ENCODE measurements at regions not wholly inside any gene's neighbourhood (a gene's known extent, or its start where the extent isn't known, plus 50 kb on each side); places are given as distances from the start of the nearest gene placed in this dataset.

DNA sequence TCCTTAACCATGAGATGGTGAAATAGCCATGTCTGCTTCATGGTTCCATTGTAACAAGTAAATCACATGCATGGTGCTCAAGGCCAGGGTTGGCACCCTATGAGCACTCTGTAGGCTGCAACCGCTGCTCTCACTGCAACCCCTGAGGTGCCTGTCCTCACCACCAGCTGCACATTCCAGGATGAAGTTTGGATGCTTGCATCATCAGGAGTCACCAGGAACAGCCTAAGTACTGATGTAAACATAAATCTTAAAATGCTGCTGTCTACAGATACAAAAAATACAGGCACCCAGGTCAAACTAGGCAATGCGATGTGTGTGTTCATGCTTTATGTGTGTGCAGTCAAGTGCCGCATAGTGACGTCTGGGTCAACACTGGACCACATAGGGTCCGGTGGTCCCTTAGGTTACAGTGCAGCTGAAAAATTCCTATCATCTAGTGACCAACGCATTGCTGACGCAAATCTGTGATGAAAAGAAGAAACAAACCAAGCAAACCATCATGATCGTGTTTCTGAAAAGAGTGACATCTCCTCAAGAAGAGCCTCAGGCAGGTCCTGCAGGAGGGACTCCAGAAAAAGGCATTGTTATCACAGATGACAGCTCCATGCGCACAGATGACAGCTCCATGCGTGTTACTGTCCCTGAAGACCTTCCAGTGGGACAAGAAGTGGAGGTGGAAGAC, 234.8 kb downstream of the AUH start:
- H3K9me3 ChIP-seq (ENCODE audit: control insufficient read depth in 1 of 2, low read length in 2 of 2): no peaks in the 10 kb centered on the region
- H3K4me1 ChIP-seq (ENCODE audit: control insufficient read depth in 1 of 2, insufficient read depth in 2 of 2, low read length in 2 of 2): no peaks in the 10 kb centered on the region
- no peaks in the 10 kb centered on the region for H3K27me3 ChIP-seq (ENCODE audit: low read depth, low read length)
- H3K36me3 ChIP-seq (ENCODE audit: control insufficient read depth in 1 of 2, insufficient read depth in 2 of 2, low read length in 2 of 2): no peaks in the 10 kb centered on the region
- no peak overlapping the region for H3K27ac ChIP-seq (ENCODE audit: low read length)
- H3K4me3 ChIP-seq (ENCODE audit: low read depth in 1 of 2, low read length in 2 of 2): no peak overlapping the region

DNA sequence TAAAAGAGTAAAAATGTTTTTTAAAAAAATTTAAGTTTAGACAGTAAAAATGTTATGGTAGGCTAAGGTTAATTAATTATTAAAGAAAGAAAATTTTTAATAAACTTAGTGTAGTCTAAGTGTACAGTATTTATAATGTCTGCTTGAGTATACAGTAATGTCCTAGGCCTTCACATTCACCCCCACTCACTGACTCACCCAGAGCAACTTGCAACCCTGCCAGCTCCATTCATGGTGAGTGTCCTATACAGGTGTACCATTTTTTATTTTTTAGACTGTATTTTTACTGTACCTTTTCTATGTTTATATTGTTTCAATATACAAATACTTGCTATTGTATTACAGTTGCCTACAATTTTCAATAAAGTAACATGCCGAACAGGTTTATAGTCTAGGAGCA, 234.1 kb downstream of the AUH start:
- Histone ChIP-seq H3K4me1 (ENCODE audit: control insufficient read depth in 1 of 2, insufficient read depth in 2 of 2, low read length in 2 of 2) (no peaks in the 10 kb centered on the region), H3K27ac (ENCODE audit: low read length) (no peak overlapping the region), H3K27me3 (ENCODE audit: low read depth, low read length) (no peaks in the 10 kb centered on the region), H3K9me3 (ENCODE audit: control insufficient read depth in 1 of 2, low read length in 2 of 2) (no peaks in the 10 kb centered on the region), H3K4me3 (ENCODE audit: low read depth in 1 of 2, low read length in 2 of 2) (no peak overlapping the region), H3K36me3 (ENCODE audit: control insufficient read depth in 1 of 2, insufficient read depth in 2 of 2, low read length in 2 of 2) (no peaks in the 10 kb centered on the region)

DNA sequence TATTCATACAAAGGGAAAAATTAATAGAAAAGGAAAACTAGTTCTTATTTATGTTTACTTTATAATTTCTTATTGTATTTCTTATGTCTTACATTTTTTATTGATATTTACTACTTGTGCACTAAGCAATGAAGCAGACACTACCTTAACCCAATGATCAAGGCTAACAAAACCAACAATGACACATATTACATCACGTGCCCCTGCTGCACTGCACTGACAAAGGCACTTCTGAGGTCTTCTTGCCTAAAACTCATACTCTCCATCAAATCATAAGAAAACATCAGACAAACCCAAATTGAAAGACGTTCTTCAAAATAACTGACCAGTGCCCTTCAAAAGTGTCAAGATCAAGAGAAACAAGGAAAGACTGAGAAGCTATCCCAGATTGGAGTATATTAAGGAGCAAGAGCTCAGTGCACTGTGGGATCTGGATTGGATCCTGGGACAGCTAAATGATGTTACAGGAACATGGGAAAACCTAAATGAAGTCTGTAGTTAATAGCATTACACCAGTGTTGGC, 230.9 kb downstream of the AUH start:
- Histone ChIP-seq H3K9me3 (ENCODE audit: control insufficient read depth in 1 of 2, low read length in 2 of 2) (no peaks in the 10 kb centered on the region), H3K4me1 (ENCODE audit: control insufficient read depth in 1 of 2, insufficient read depth in 2 of 2, low read length in 2 of 2) (no peaks in the 10 kb centered on the region), H3K27me3 (ENCODE audit: low read depth, low read length) (no peaks in the 10 kb centered on the region), H3K36me3 (ENCODE audit: control insufficient read depth in 1 of 2, insufficient read depth in 2 of 2, low read length in 2 of 2) (no peaks in the 10 kb centered on the region), H3K4me3 (ENCODE audit: low read depth in 1 of 2, low read length in 2 of 2) (no peak overlapping the region), H3K27ac (ENCODE audit: low read length) (no peak overlapping the region)

DNA sequence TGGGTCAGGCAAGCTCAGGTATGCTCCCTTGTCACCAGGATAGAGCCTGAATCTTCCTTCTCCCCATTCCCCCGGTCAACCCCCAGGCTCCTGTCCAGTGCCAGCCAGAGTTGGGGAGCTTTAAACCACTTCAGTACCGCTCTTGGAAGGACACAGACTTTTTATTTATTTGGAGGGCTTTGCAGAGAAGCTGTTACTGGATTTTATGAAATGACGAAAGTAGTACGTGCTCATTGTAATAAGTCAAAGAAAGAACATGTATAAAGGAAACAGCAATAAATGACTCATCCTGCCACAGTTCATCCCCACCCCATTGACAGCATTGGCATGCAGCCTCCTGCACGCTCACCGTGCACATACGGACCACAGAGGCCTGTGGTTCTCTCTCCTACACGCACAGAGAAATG, 230.3 kb downstream of the AUH start:
- Histone ChIP-seq H3K27me3 (ENCODE audit: low read depth, low read length) (no peaks in the 10 kb centered on the region), H3K4me1 (ENCODE audit: control insufficient read depth in 1 of 2, insufficient read depth in 2 of 2, low read length in 2 of 2) (no peaks in the 10 kb centered on the region), H3K36me3 (ENCODE audit: control insufficient read depth in 1 of 2, insufficient read depth in 2 of 2, low read length in 2 of 2) (no peaks in the 10 kb centered on the region), H3K4me3 (ENCODE audit: low read depth in 1 of 2, low read length in 2 of 2) (no peak overlapping the region), H3K27ac (ENCODE audit: low read length) (no peak overlapping the region), H3K9me3 (ENCODE audit: control insufficient read depth in 1 of 2, low read length in 2 of 2) (no peaks in the 10 kb centered on the region)

DNA sequence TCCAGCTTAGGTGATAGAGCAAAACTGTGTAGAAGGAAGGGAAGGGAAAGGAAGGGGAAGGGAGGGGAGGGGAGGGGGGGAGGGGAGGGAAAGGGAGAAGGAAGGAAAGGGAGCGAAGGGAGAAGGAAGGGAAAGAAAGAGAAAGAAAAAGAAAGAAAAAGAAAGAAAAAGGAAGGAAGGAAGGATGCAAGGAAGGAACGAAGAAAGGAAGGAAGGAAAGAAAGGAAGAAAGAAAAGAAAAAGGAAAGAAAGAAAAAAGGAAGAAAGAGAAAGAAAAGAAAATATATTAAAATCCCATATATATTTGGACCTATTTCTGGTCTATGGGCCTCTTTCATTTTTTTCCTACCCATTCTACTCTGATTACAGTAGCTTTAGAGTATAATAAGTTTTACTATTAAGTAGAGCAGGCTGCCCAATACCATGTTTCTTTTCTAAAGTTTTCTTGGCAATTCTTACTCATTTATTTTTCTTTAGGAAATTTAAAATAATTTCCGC, 229.1 kb downstream of the AUH start:
- no peaks in the 10 kb centered on the region for H3K9me3 ChIP-seq (ENCODE audit: control insufficient read depth in 1 of 2, low read length in 2 of 2)
- no peaks in the 10 kb centered on the region for H3K4me1 ChIP-seq (ENCODE audit: control insufficient read depth in 1 of 2, insufficient read depth in 2 of 2, low read length in 2 of 2)
- no peaks in the 10 kb centered on the region for H3K36me3 ChIP-seq (ENCODE audit: control insufficient read depth in 1 of 2, insufficient read depth in 2 of 2, low read length in 2 of 2)
- H3K4me3 ChIP-seq (ENCODE audit: low read depth in 1 of 2, low read length in 2 of 2): no peak overlapping the region
- H3K27ac ChIP-seq (ENCODE audit: low read length): no peak overlapping the region
- no peaks in the 10 kb centered on the region for H3K27me3 ChIP-seq (ENCODE audit: low read depth, low read length)

DNA sequence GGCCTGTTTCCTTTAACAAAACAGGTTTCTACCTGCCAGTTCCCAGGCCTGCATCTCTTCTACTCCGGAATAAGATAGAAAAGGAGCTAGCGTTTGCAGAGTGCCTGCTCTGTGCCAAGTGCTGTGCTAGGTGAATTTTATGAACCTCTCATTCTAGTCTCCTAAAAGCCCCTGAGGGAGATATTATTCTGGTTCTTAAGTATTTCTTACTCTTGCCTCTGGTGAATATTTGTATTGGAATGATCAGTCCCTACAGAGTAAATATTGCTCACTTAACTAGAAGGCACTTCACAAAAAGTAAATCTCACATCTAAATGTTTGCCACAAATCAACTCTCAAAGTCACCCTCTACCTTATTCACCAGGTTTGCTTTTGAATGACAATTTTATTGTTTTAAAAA, 227.1 kb downstream of the AUH start:
- H3K9me3 ChIP-seq (ENCODE audit: control insufficient read depth in 1 of 2, low read length in 2 of 2): no peaks in the 10 kb centered on the region
- H3K36me3 ChIP-seq (ENCODE audit: control insufficient read depth in 1 of 2, insufficient read depth in 2 of 2, low read length in 2 of 2): no peaks in the 10 kb centered on the region
- H3K27me3 ChIP-seq (ENCODE audit: low read depth, low read length): no peaks in the 10 kb centered on the region
- H3K27ac ChIP-seq (ENCODE audit: low read length): no peak overlapping the region
- no peak overlapping the region for H3K4me3 ChIP-seq (ENCODE audit: low read depth in 1 of 2, low read length in 2 of 2)
- H3K4me1 ChIP-seq (ENCODE audit: control insufficient read depth in 1 of 2, insufficient read depth in 2 of 2, low read length in 2 of 2): no peaks in the 10 kb centered on the region

DNA sequence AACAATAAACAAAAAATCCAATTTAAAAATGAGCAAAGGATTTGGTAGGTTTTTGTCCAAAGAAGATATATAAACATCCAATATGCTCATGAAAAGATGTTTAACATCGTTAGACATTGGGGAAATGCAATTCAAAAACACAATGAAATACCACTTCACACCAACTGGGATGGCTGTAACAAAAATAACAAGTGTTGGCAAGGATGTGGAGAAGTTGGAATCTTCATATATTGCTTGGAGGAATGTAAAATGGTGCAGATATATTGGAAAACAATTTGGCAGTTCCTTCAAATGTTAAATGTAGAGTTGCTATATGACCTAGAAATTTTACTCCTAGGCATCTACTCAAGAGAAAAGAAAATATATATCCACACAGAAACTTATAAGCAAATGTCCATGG, 224.3 kb downstream of the AUH start:
- Histone ChIP-seq H3K4me1 (ENCODE audit: control insufficient read depth in 1 of 2, insufficient read depth in 2 of 2, low read length in 2 of 2) (no peaks in the 10 kb centered on the region), H3K36me3 (ENCODE audit: control insufficient read depth in 1 of 2, insufficient read depth in 2 of 2, low read length in 2 of 2) (no peaks in the 10 kb centered on the region), H3K4me3 (ENCODE audit: low read depth in 1 of 2, low read length in 2 of 2) (no peak overlapping the region), H3K27ac (ENCODE audit: low read length) (no peak overlapping the region), H3K27me3 (ENCODE audit: low read depth, low read length) (no peaks in the 10 kb centered on the region), H3K9me3 (ENCODE audit: control insufficient read depth in 1 of 2, low read length in 2 of 2) (no peaks in the 10 kb centered on the region)

DNA sequence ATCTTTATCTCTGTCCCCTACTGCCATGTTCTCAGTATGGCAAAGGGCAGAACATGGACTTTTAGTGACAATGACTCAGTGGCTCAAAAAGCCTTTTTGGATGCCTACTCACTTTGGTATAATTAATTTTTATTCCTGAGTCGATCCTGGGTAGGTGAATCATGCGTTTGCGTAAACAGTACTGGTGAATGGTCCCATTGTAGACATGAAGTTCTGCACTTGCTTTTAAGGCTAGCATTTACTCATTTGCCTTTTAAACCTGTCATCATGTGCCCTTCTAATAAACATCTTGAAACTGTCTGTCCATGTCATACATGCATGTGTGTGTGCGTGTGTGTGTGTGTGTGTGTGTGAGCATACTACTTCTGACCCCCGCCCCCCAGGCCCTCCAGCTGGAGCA, 223.0 kb downstream of the AUH start:
- H3K27me3 ChIP-seq (ENCODE audit: low read depth, low read length): no peaks in the 10 kb centered on the region
- H3K9me3 ChIP-seq (ENCODE audit: control insufficient read depth in 1 of 2, low read length in 2 of 2): no peaks in the 10 kb centered on the region
- no peak overlapping the region for H3K4me3 ChIP-seq (ENCODE audit: low read depth in 1 of 2, low read length in 2 of 2)
- H3K36me3 ChIP-seq (ENCODE audit: control insufficient read depth in 1 of 2, insufficient read depth in 2 of 2, low read length in 2 of 2): no peaks in the 10 kb centered on the region
- no peaks in the 10 kb centered on the region for H3K4me1 ChIP-seq (ENCODE audit: control insufficient read depth in 1 of 2, insufficient read depth in 2 of 2, low read length in 2 of 2)
- H3K27ac ChIP-seq (ENCODE audit: low read length): no peak overlapping the region

DNA sequence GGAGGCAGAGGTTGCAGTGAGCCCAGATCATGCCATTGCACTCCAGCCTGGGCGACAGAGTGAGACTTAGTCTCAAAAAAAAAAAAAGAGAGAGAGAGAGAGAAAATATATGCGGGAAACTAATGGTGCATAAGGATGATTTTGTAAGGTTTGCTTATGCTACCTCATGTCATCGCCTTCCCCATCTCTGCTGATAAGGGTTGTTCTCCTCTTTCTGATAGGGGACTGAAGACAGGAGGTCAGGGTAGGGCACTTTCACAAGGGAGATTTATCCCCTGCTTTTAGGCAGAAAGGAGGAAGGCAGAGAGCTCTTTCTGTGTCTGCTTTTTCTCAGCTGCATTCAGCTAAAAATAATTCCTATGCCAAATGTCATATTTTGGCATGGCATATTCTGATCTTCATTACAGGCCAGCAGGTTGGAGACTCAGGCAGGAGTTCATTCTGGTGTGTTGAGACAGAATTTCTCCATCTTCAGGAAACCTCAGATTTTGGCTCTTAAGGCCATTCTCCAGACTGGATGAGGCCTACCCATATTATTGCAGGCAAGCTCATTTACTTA, 220.2 kb downstream of the AUH start:
- no peak overlapping the region for H3K4me3 ChIP-seq (ENCODE audit: low read depth in 1 of 2, low read length in 2 of 2)
- H3K27ac ChIP-seq (ENCODE audit: low read length): no peak overlapping the region
- no peaks in the 10 kb centered on the region for H3K9me3 ChIP-seq (ENCODE audit: control insufficient read depth in 1 of 2, low read length in 2 of 2)
- no peaks in the 10 kb centered on the region for H3K36me3 ChIP-seq (ENCODE audit: control insufficient read depth in 1 of 2, insufficient read depth in 2 of 2, low read length in 2 of 2)
- no peaks in the 10 kb centered on the region for H3K4me1 ChIP-seq (ENCODE audit: control insufficient read depth in 1 of 2, insufficient read depth in 2 of 2, low read length in 2 of 2)
- H3K27me3 ChIP-seq (ENCODE audit: low read depth, low read length): no peaks in the 10 kb centered on the region

DNA sequence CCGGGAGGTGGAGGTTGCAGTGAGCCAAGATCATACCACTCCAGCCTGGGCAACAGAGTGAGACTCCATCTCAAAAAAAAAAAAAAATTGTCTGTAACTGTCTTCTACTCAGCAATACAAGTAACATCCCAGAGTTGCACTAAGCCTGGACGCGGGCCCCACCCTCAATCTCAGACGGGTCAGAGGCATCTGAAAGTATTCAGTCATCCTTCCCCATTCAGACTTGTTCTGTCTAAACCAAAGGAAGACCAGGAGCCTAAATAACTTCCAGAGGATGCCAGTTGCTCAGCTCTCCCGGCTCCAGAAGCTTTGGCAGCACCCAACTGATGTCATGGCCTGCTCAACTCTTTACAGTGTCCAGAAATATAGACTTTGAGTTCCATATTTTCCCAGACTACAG, 218.6 kb downstream of the AUH start:
- Histone ChIP-seq H3K36me3 (ENCODE audit: control insufficient read depth in 1 of 2, insufficient read depth in 2 of 2, low read length in 2 of 2) (no peaks in the 10 kb centered on the region), H3K4me1 (ENCODE audit: control insufficient read depth in 1 of 2, insufficient read depth in 2 of 2, low read length in 2 of 2) (no peaks in the 10 kb centered on the region), H3K4me3 (ENCODE audit: low read depth in 1 of 2, low read length in 2 of 2) (no peak overlapping the region), H3K27me3 (ENCODE audit: low read depth, low read length) (no peaks in the 10 kb centered on the region), H3K9me3 (ENCODE audit: control insufficient read depth in 1 of 2, low read length in 2 of 2) (no peaks in the 10 kb centered on the region), H3K27ac (ENCODE audit: low read length) (no peak overlapping the region)

DNA sequence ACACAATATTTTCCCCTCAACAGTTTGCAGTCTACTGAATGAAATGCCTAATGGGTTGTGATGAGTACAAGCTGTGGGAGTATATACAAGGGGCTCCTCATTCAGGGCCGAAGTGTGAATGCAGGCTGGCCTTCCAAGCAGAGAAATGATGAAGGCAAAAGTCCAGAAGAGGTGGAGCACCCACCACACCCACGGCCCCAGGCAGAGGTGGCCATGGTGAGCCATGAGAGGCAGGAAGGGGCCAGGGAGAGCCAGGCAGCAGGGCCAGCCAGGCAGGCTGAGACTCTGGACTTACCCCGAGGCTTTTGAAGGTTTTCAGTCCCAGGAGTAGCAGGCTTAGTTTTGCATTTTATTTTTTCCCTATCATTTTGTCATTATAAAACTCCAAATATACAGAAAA, 218.1 kb downstream of the AUH start:
- no peaks in the 10 kb centered on the region for H3K27me3 ChIP-seq (ENCODE audit: low read depth, low read length)
- no peaks in the 10 kb centered on the region for H3K9me3 ChIP-seq (ENCODE audit: control insufficient read depth in 1 of 2, low read length in 2 of 2)
- H3K4me3 ChIP-seq (ENCODE audit: low read depth in 1 of 2, low read length in 2 of 2): no peak overlapping the region
- no peaks in the 10 kb centered on the region for H3K36me3 ChIP-seq (ENCODE audit: control insufficient read depth in 1 of 2, insufficient read depth in 2 of 2, low read length in 2 of 2)
- no peaks in the 10 kb centered on the region for H3K4me1 ChIP-seq (ENCODE audit: control insufficient read depth in 1 of 2, insufficient read depth in 2 of 2, low read length in 2 of 2)
- no peak overlapping the region for H3K27ac ChIP-seq (ENCODE audit: low read length)

DNA sequence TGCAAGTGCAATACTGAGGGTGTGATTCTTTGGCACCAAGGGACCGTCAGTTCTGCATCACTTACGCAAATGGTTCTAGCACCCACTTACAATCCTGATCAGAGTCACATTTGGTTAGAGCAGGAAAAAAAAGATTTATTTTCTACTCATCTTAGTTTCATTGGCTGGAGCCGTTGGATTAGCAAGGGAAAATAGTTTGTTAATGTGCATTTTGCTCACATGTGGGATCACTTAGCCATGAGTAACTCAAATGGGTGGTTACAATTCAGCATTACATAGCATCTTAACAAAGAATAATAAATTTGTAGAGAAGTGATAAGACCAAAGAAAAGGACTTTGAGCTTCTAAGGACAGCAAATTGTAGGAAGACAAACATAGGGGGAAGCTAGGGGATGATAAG, 216.9 kb downstream of the AUH start:
- Histone ChIP-seq H3K4me1 (ENCODE audit: control insufficient read depth in 1 of 2, insufficient read depth in 2 of 2, low read length in 2 of 2) (no peaks in the 10 kb centered on the region), H3K27ac (ENCODE audit: low read length) (no peak overlapping the region), H3K9me3 (ENCODE audit: control insufficient read depth in 1 of 2, low read length in 2 of 2) (no peaks in the 10 kb centered on the region), H3K36me3 (ENCODE audit: control insufficient read depth in 1 of 2, insufficient read depth in 2 of 2, low read length in 2 of 2) (no peaks in the 10 kb centered on the region), H3K27me3 (ENCODE audit: low read depth, low read length) (no peaks in the 10 kb centered on the region), H3K4me3 (ENCODE audit: low read depth in 1 of 2, low read length in 2 of 2) (no peak overlapping the region)
